ENCODE measurements at regions not wholly inside any gene's neighbourhood (a gene's known extent, or its start where the extent isn't known, plus 50 kb on each side); places are given as distances from the start of the nearest gene placed in this dataset.

- Histone ChIP-seq H3K36me3 (no peaks in the 10 kb centered on the region), H3K27me3 (no peaks in the 10 kb centered on the region), H3K9me3 (replicated peaks) (no peaks in the 10 kb centered on the region), H3K27ac (no peak overlapping the region), H3K4me3 (no peak overlapping the region), H3K4me1 (no peaks in the 10 kb centered on the region)
- no peak for DNase-seq
Measured at GRCh38 chr13:86201477-86201876, 402.3 kb upstream of the SLITRK6 start.

GRCh38 chr13:86193281-86193680, 394.1 kb upstream of the SLITRK6 start:
- no peaks in the 10 kb centered on the region for H3K36me3 ChIP-seq
- H3K4me3 ChIP-seq, result no peak overlapping the region
- H3K27me3 ChIP-seq, result no peaks in the 10 kb centered on the region
- H3K4me1 ChIP-seq, result no peaks in the 10 kb centered on the region
- no peak overlapping the region for H3K27ac ChIP-seq
- DNase-seq, result peak in 1 of 2 experiments; percentile 40
- no peaks in the 10 kb centered on the region for H3K9me3 ChIP-seq (replicated peaks)

- Histone ChIP-seq H3K27ac (no peak overlapping the region), H3K36me3 (no peaks in the 10 kb centered on the region), H3K4me3 (no peak overlapping the region), H3K27me3 (no peaks in the 10 kb centered on the region), H3K9me3 (replicated peaks) (no peaks in the 10 kb centered on the region), H3K4me1 (no peaks in the 10 kb centered on the region)
- DNase-seq, result no peak
Measured at GRCh38 chr13:86188170-86188569, 389.0 kb upstream of the SLITRK6 start.

GRCh38 chr13:86185636-86186035, 386.4 kb upstream of the SLITRK6 start:
- H3K27me3 ChIP-seq, result no peaks in the 10 kb centered on the region
- no peaks in the 10 kb centered on the region for H3K36me3 ChIP-seq
- H3K4me3 ChIP-seq, result no peak overlapping the region
- H3K9me3 ChIP-seq (replicated peaks), result no peaks in the 10 kb centered on the region
- H3K4me1 ChIP-seq, result no peaks in the 10 kb centered on the region
- DNase-seq, result no peak
- no peak overlapping the region for H3K27ac ChIP-seq

GRCh38 chr13:86185107-86185506, 385.9 kb upstream of the SLITRK6 start:
- H3K9me3 ChIP-seq (replicated peaks), result no peaks in the 10 kb centered on the region
- H3K27me3 ChIP-seq, result no peaks in the 10 kb centered on the region
- no peak for DNase-seq
- H3K4me1 ChIP-seq, result no peaks in the 10 kb centered on the region
- H3K36me3 ChIP-seq, result no peaks in the 10 kb centered on the region
- no peak overlapping the region for H3K27ac ChIP-seq
- no peak overlapping the region for H3K4me3 ChIP-seq

GRCh38 chr13:86174622-86175021, 375.4 kb upstream of the SLITRK6 start:
- Histone ChIP-seq H3K4me1 (no peaks in the 10 kb centered on the region), H3K4me3 (no peak overlapping the region), H3K36me3 (no peaks in the 10 kb centered on the region), H3K27ac (no peak overlapping the region), H3K9me3 (replicated peaks) (no peaks in the 10 kb centered on the region), H3K27me3 (no peaks in the 10 kb centered on the region)
- no peak for DNase-seq

GRCh38 chr13:86172961-86173360, 373.7 kb upstream of the SLITRK6 start:
- no peaks in the 10 kb centered on the region for H3K4me1 ChIP-seq
- no peaks in the 10 kb centered on the region for H3K36me3 ChIP-seq
- H3K27ac ChIP-seq, result no peak overlapping the region
- no peaks in the 10 kb centered on the region for H3K9me3 ChIP-seq (replicated peaks)
- H3K4me3 ChIP-seq, result no peak overlapping the region
- no peaks in the 10 kb centered on the region for H3K27me3 ChIP-seq
- no peak for DNase-seq

GRCh38 chr13:86161257-86161656, 362.0 kb upstream of the SLITRK6 start:
- H3K4me3 ChIP-seq, result no peak overlapping the region
- H3K4me1 ChIP-seq, result no peaks in the 10 kb centered on the region
- no peak for DNase-seq
- H3K9me3 ChIP-seq (replicated peaks), result no peaks in the 10 kb centered on the region
- H3K36me3 ChIP-seq, result no peaks in the 10 kb centered on the region
- H3K27me3 ChIP-seq, result no peaks in the 10 kb centered on the region
- H3K27ac ChIP-seq, result no peak overlapping the region

- Histone ChIP-seq H3K36me3 (no peaks in the 10 kb centered on the region), H3K27me3 (no peaks in the 10 kb centered on the region), H3K27ac (no peak overlapping the region; the same call in 1 of the 2 replicates), H3K9me3 (replicated peaks) (no peaks in the 10 kb centered on the region), H3K4me1 (no peaks in the 10 kb centered on the region), H3K4me3 (peak overlapping the region; percentile 28; the same call in 1 of the 2 replicates)
- DNase-seq, result peak; percentile 5 to 26
Measured at GRCh38 chr13:86155756-86156155, 356.5 kb upstream of the SLITRK6 start.

- H3K27ac ChIP-seq, result no peak overlapping the region
- H3K4me1 ChIP-seq, result no peaks in the 10 kb centered on the region
- no peak for DNase-seq
- H3K27me3 ChIP-seq, result no peaks in the 10 kb centered on the region
- H3K9me3 ChIP-seq (replicated peaks), result no peaks in the 10 kb centered on the region
- no peak overlapping the region for H3K4me3 ChIP-seq
- H3K36me3 ChIP-seq, result no peaks in the 10 kb centered on the region
Measured at GRCh38 chr13:86142080-86142479, 342.9 kb upstream of the SLITRK6 start.

GRCh38 chr13:86135856-86136255, 336.6 kb upstream of the SLITRK6 start:
- DNase-seq, result no peak
- Histone ChIP-seq H3K4me1 (no peaks in the 10 kb centered on the region), H3K27ac (no peak overlapping the region), H3K4me3 (no peak overlapping the region), H3K9me3 (replicated peaks) (no peaks in the 10 kb centered on the region), H3K27me3 (no peaks in the 10 kb centered on the region), H3K36me3 (no peaks in the 10 kb centered on the region)

- Histone ChIP-seq H3K27ac (no peak overlapping the region), H3K4me3 (no peak overlapping the region), H3K9me3 (replicated peaks) (no peaks in the 10 kb centered on the region), H3K36me3 (no peaks in the 10 kb centered on the region), H3K4me1 (no peaks in the 10 kb centered on the region), H3K27me3 (no peaks in the 10 kb centered on the region)
- no peak for DNase-seq
Measured at GRCh38 chr13:86121881-86122280, 322.7 kb upstream of the SLITRK6 start.

GRCh38 chr13:86109107-86109506, 309.9 kb upstream of the SLITRK6 start:
- Histone ChIP-seq H3K36me3 (no peaks in the 10 kb centered on the region), H3K4me3 (no peak overlapping the region), H3K27ac (no peak overlapping the region), H3K27me3 (no peaks in the 10 kb centered on the region), H3K9me3 (replicated peaks) (no peaks in the 10 kb centered on the region), H3K4me1 (no peaks in the 10 kb centered on the region)
- DNase-seq, result no peak

- no peak overlapping the region for H3K4me3 ChIP-seq
- H3K27me3 ChIP-seq, result no peaks in the 10 kb centered on the region
- no peaks in the 10 kb centered on the region for H3K4me1 ChIP-seq
- H3K36me3 ChIP-seq, result no peaks in the 10 kb centered on the region
- no peak overlapping the region for H3K27ac ChIP-seq
- no peaks in the 10 kb centered on the region for H3K9me3 ChIP-seq (replicated peaks)
- no peak for DNase-seq
Measured at GRCh38 chr13:86108334-86108733, 309.1 kb upstream of the SLITRK6 start.

GRCh38 chr13:86098511-86098910, 299.3 kb upstream of the SLITRK6 start:
- Histone ChIP-seq H3K4me3 (no peak overlapping the region), H3K36me3 (no peaks in the 10 kb centered on the region), H3K27ac (no peak overlapping the region), H3K27me3 (no peaks in the 10 kb centered on the region), H3K4me1 (no peaks in the 10 kb centered on the region), H3K9me3 (replicated peaks) (no peaks in the 10 kb centered on the region)
- no peak for DNase-seq

- H3K9me3 ChIP-seq (replicated peaks), result no peaks in the 10 kb centered on the region
- H3K4me1 ChIP-seq, result no peaks in the 10 kb centered on the region
- no peak for DNase-seq
- H3K27ac ChIP-seq, result no peak overlapping the region
- no peak overlapping the region for H3K4me3 ChIP-seq
- no peaks in the 10 kb centered on the region for H3K36me3 ChIP-seq
- no peaks in the 10 kb centered on the region for H3K27me3 ChIP-seq
Measured at GRCh38 chr13:86095351-86095750, 296.1 kb upstream of the SLITRK6 start.

- no peak overlapping the region for H3K4me3 ChIP-seq
- DNase-seq, result no peak
- H3K9me3 ChIP-seq (replicated peaks), result no peaks in the 10 kb centered on the region
- no peaks in the 10 kb centered on the region for H3K27me3 ChIP-seq
- H3K27ac ChIP-seq, result no peak overlapping the region
- no peaks in the 10 kb centered on the region for H3K36me3 ChIP-seq
- no peaks in the 10 kb centered on the region for H3K4me1 ChIP-seq
Measured at GRCh38 chr13:86090181-86090580, 291.0 kb upstream of the SLITRK6 start.

Measured in SJCRH30 (cell line).